CD14-positive monocyte (primary cell): ENCODE measurements at regions not wholly inside any gene's neighbourhood (a gene's known extent, or its start where the extent isn't known, plus 50 kb on each side); places are given as distances from the start of the nearest gene placed in this dataset.

Source experiments
- DNase-seq, 3 donors: peaks; one replicate each; pipeline ENCODE4 v3.0.0-alpha.2; 2011 to 2022
- H2AFZ ChIP-seq: 2 replicates; pipeline ENCODE4 v1.6.0; 2012; ENCODE audit warnings: mild to moderate bottlenecking, low read depth, low read length, inconsistent platforms; ENCODE audit not compliant: insufficient read depth, poor library complexity, severe bottlenecking
- H3K27ac ChIP-seq, 2 donors: 1 replicate in 1 of 2; 2 replicates in 1 of 2; pipeline ENCODE4 v1.5.1; 2012 to 2013; ENCODE audit warnings: low read length in 2 of 2, control low read depth in 1 of 2, inconsistent platforms in 1 of 2, low read depth in 1 of 2, mild to moderate bottlenecking in 1 of 2
- H3K27me3 ChIP-seq, 2 donors: one replicate each; pipeline versions ENCODE4 v1.6.0 to v1.6.1; 2011 to 2013; ENCODE audit warnings: low read length in 2 of 2; ENCODE audit not compliant: control insufficient read depth in 2 of 2, insufficient read depth in 2 of 2
- H3K36me3 ChIP-seq, 2 donors: replicated peaks in 1 of 2; 1 replicate in 1 of 2; 2 replicates in 1 of 2; pipeline versions ENCODE4 v1.5.1 to v1.6.1; 2012 to 2013; ENCODE audit warnings: low read length in 2 of 2, control low read depth in 1 of 2, inconsistent platforms in 1 of 2, mild to moderate bottlenecking in 1 of 2; ENCODE audit not compliant: insufficient read depth in 2 of 2, control insufficient read depth in 1 of 2
- H3K4me1 ChIP-seq, 2 donors: 1 replicate in 1 of 2; 2 replicates in 1 of 2; pipeline versions ENCODE4 v1.5.1 to v1.6.1; 2012 to 2013; ENCODE audit warnings: low read length in 2 of 2, control low read depth in 1 of 2, inconsistent platforms in 1 of 2, mild to moderate bottlenecking in 1 of 2, moderate library complexity in 1 of 2; ENCODE audit not compliant: insufficient read depth in 2 of 2, control insufficient read depth in 1 of 2
- H3K4me2 ChIP-seq: replicated peaks from 2 replicates; pipeline ENCODE3; 2012; ENCODE audit warnings: low read length, moderate library complexity, mild to moderate bottlenecking; ENCODE audit not compliant: poor library complexity, severe bottlenecking; ENCODE audit errors: extremely low read depth
- H3K4me3 ChIP-seq, 3 experiments: fragments of 200-600 bp in 1 of 3; sonication (generic) in 1 of 3; replicated peaks in 1 of 3; 1 replicate in 2 of 3; 2 replicates in 1 of 3; pipeline ENCODE4 v1.5.1; 2011 to 2013; ENCODE audit warnings: low read length in 3 of 3, mild to moderate bottlenecking in 3 of 3, control low read depth in 2 of 3, low read depth in 2 of 3, inconsistent platforms in 1 of 3, moderate library complexity in 1 of 3
- H3K79me2 ChIP-seq: 2 replicates; pipeline ENCODE4 v1.6.0; 2012; ENCODE audit warnings: mild to moderate bottlenecking, control low read depth, inconsistent platforms, low read length, moderate library complexity; ENCODE audit not compliant: insufficient read depth
- H3K9ac ChIP-seq: 2 replicates; pipeline ENCODE4 v1.6.0; 2017; ENCODE audit warnings: low read length, mild to moderate bottlenecking; ENCODE audit not compliant: insufficient read depth, poor library complexity, severe bottlenecking
- H3K9me3 ChIP-seq, 2 donors: replicated peaks in 1 of 2; 1 replicate in 1 of 2; 2 replicates in 1 of 2; pipeline versions ENCODE4 v1.5.1 to v1.6.1; 2012 to 2013; ENCODE audit warnings: low read length in 2 of 2, control low read depth in 1 of 2; ENCODE audit not compliant: control insufficient read depth in 1 of 2, insufficient read depth in 1 of 2
- H4K20me1 ChIP-seq: 2 replicates; pipeline ENCODE4 v1.6.0; 2012; ENCODE audit warnings: mild to moderate bottlenecking, low read length, control low read depth, moderate library complexity; ENCODE audit not compliant: insufficient read depth
- H3K27ac Mint-ChIP-seq, 7 donors: one replicate each; pipeline ENCODE4 v1.8.0; 2020; ENCODE audit warnings: mild to moderate bottlenecking in 7 of 7, mixed read lengths in 7 of 7, moderate library complexity in 6 of 7, inconsistent platforms in 2 of 7
- H3K27me3 Mint-ChIP-seq, 3 donors: one replicate each; pipeline ENCODE4 v1.8.0; 2021 to 2022; ENCODE audit warnings: low read depth in 3 of 3, mild to moderate bottlenecking in 3 of 3, mixed read lengths in 3 of 3, moderate library complexity in 3 of 3, inconsistent platforms in 1 of 3
- H3K36me3 Mint-ChIP-seq, 2 donors: one replicate each; pipeline ENCODE4 v1.8.0; 2020; ENCODE audit warnings: mixed read lengths in 2 of 2, inconsistent platforms in 1 of 2, mild to moderate bottlenecking in 1 of 2
- H3K4me1 Mint-ChIP-seq: one replicate; pipeline ENCODE4 v1.8.0; 2020; ENCODE audit warnings: mild to moderate bottlenecking, mixed read lengths
- H3K4me3 Mint-ChIP-seq, 2 donors: one replicate each; pipeline ENCODE4 v1.8.0; 2020; ENCODE audit warnings: mild to moderate bottlenecking in 2 of 2, mixed read lengths in 2 of 2, moderate library complexity in 1 of 2
- H3K9me3 Mint-ChIP-seq, 7 donors: one replicate each; pipeline ENCODE4 v1.8.0; 2020 to 2022; ENCODE audit warnings: mixed read lengths in 7 of 7, mild to moderate bottlenecking in 6 of 7, moderate library complexity in 6 of 7, inconsistent platforms in 2 of 7
- WGBS: methylation state at CpG from one replicate; pipeline ENCODE4 v1.1.5; 2013; ENCODE audit warnings: missing lambda C conversion rate; ENCODE audit not compliant: insufficient coverage; 5-methylcytosine and 5-hydroxymethylcytosine counted together
- intact Hi-C, 2 donors: fragments of 100-400 bp; cut with micrococcal nuclease; formaldehyde crosslinking; loops; one replicate each; pipeline versions ENCODE4 v1.15.0 to v1.15.1; 2023
- TF ChIP-seq, protein P1 (sequence below): fragments of 200-600 bp; IDR thresholded peaks from one replicate; pipeline ENCODE4 v1.8.0; 2022; ENCODE audit warnings: antibody characterized with exemption, mild to moderate bottlenecking

DNA sequence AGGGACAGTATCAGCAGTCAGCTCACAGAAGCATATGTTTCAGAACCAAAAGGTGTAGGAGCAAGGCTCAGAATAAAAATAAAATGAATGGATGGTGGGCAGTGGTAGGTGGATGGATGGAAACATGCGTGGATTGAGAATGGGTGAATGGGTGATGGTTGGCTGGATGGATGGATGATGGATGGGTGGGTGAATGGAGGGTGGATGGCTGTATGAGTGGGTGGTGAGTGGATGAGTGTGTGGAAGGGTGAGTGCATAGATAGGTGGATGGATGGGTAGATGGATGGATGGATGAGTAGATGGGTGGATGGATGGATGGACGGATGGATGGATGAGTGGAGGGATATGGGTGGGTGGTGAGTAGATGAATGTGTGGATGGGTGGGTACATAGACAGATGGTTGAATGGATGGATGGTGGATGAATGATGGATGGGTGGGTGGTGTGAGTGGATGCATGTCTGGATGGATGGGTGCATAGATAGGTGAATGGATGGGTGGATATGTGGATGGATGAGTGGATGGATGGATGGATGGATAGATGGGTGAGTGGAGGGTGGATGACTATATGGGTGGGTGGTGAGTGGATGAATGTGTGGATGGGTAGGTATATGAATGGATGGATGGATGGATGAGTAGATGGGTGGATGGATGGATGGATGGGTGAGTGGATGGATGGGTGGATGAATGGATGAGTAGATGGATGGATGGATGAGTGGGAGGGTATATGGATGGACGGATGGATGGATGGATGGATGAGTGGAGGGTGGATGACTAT, 164.2 kb downstream of the C9orf50 start:
- DNase-seq, result no peak
- Histone ChIP-seq H4K20me1 (no peaks in the 10 kb centered on the region), H3K9me3 (no peaks in the 10 kb centered on the region), H2AFZ (no peak overlapping the region), H3K9ac (no peak overlapping the region), H3K27me3 (no peaks in the 10 kb centered on the region), H3K36me3 (no peaks in the 10 kb centered on the region), H3K4me3 (no peak overlapping the region), H3K4me2 (no peak overlapping the region), H3K79me2 (no peaks in the 10 kb centered on the region), H3K27ac (no peak overlapping the region), H3K4me1 (peaks cover 37 to 47% of the 10 kb centered on the region in 2 donors)
- peaks cover 36% of the 10 kb centered on the region for H3K4me1 Mint-ChIP-seq
- TF ChIP-seq, protein P1, sequence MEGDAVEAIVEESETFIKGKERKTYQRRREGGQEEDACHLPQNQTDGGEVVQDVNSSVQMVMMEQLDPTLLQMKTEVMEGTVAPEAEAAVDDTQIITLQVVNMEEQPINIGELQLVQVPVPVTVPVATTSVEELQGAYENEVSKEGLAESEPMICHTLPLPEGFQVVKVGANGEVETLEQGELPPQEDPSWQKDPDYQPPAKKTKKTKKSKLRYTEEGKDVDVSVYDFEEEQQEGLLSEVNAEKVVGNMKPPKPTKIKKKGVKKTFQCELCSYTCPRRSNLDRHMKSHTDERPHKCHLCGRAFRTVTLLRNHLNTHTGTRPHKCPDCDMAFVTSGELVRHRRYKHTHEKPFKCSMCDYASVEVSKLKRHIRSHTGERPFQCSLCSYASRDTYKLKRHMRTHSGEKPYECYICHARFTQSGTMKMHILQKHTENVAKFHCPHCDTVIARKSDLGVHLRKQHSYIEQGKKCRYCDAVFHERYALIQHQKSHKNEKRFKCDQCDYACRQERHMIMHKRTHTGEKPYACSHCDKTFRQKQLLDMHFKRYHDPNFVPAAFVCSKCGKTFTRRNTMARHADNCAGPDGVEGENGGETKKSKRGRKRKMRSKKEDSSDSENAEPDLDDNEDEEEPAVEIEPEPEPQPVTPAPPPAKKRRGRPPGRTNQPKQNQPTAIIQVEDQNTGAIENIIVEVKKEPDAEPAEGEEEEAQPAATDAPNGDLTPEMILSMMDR, result no peak
- 96% methylated on average over 3 of the region's 3 CpGs for WGBS
- H3K27me3 Mint-ChIP-seq, result peaks cover 2 to 6% (median 3%) of the 10 kb centered on the region in 3 donors
- no peak overlapping the region for H3K4me3 Mint-ChIP-seq
- no peaks in the 10 kb centered on the region for H3K36me3 Mint-ChIP-seq
- intact Hi-C loops, result loop anchor here in 1 of 2 donors (5.0 kb wide), 1 partner anchor 34 kb away; no protein-coding TSS in a partner anchor
- H3K27ac Mint-ChIP-seq, result peak overlapping the region in 2 of 7 donors; percentile 19 to 20
- H3K9me3 Mint-ChIP-seq, result peaks cover 0 to 2% (median 0%) of the 10 kb centered on the region in 7 donors

- no peak overlapping the region for H3K27ac ChIP-seq
- no peaks in the 10 kb centered on the region for H3K9me3 ChIP-seq
- H3K4me1 ChIP-seq, result peaks cover 24 to 33% of the 10 kb centered on the region in 2 donors
- WGBS, result 93% methylated on average over 16 of the region's 20 CpGs
- no peaks in the 10 kb centered on the region for H3K36me3 ChIP-seq
- intact Hi-C loops, result loop anchor here in 1 of 2 donors (5.0 kb wide), 1 partner anchor 33 kb away; no protein-coding TSS in a partner anchor
- no peaks in the 10 kb centered on the region for H4K20me1 ChIP-seq
- no peak overlapping the region for H3K4me3 Mint-ChIP-seq
- DNase-seq, result no peak
- peaks cover 29% of the 10 kb centered on the region for H3K4me1 Mint-ChIP-seq
- H3K27me3 ChIP-seq, result no peaks in the 10 kb centered on the region
- peak overlapping the region in 2 of 7 donors; percentile 25 to 39 for H3K27ac Mint-ChIP-seq
- peaks cover 0 to 2% (median 0%) of the 10 kb centered on the region in 7 donors for H3K9me3 Mint-ChIP-seq
- peaks cover 2 to 6% (median 4%) of the 10 kb centered on the region in 3 donors for H3K27me3 Mint-ChIP-seq
- no peak overlapping the region for H3K4me2 ChIP-seq
- no peaks in the 10 kb centered on the region for H3K79me2 ChIP-seq
- H2AFZ ChIP-seq, result no peak overlapping the region
- no peak overlapping the region for H3K4me3 ChIP-seq
- TF ChIP-seq, protein P1, result no peak
- H3K36me3 Mint-ChIP-seq, result no peaks in the 10 kb centered on the region
- H3K9ac ChIP-seq, result no peak overlapping the region
These were observed 165.5 kb downstream of the C9orf50 start for GRCh38 chr9:129455151-129455995.
